HL-60 (cell line): ENCODE measurements at regions not wholly inside any gene's neighbourhood (a gene's known extent, or its start where the extent isn't known, plus 50 kb on each side); places are given as distances from the start of the nearest gene placed in this dataset.

Experiments
- CTCF ChIP-seq: IDR thresholded peaks from one replicate; pipeline ENCODE4 v1.5.1; 2011; ENCODE audit warnings: low read length, control low read depth, inconsistent platforms; ENCODE audit not compliant: insufficient read depth
- GABPA ChIP-seq: IDR thresholded peaks from 2 replicates; pipeline ENCODE4 v1.6.1; 2012; ENCODE audit warnings: low read depth
- POLR2AphosphoS5 ChIP-seq: IDR thresholded peaks from 2 replicates; pipeline ENCODE4 v1.6.1; 2012; ENCODE audit warnings: low read depth
- REST ChIP-seq: IDR thresholded peaks from 2 replicates; pipeline ENCODE4 v1.6.1; 2012; ENCODE audit warnings: low read depth; ENCODE audit not compliant: insufficient replicate concordance

- no peak for TF ChIP-seq CTCF
- no peak for TF ChIP-seq POLR2AphosphoS5
- no peak for TF ChIP-seq REST
- TF ChIP-seq GABPA, result no peak
Measured at GRCh38 chr6:105882828-105883227, 203.3 kb upstream of the PRDM1 start.
